HG03342 (cell line): ENCODE measurements at regions not wholly inside any gene's neighbourhood (a gene's known extent, or its start where the extent isn't known, plus 50 kb on each side); places are given as distances from the start of the nearest gene placed in this dataset.
"Not testable (repeated sequence)": the region's sequence is repeated elsewhere in the genome, so short reads cannot be mapped to it uniquely, and the experiment has no call there.

Experiments
- ATAC-seq: cut with Tn5 transposase; IDR thresholded peaks from one replicate; pipeline ENCODE4 v1.9.1; 2021; ENCODE audit warnings: mild to moderate bottlenecking, moderate library complexity; ENCODE audit not compliant: unreplicated experiment

- no peak for ATAC-seq
Observed at GRCh38 chr20:40955326-40955725, 73.3 kb upstream of the TOP1 start.

GRCh38 chr20:40955826-40956225, 72.8 kb upstream of the TOP1 start:
- ATAC-seq, result not testable (repeated sequence)

- ATAC-seq, result no peak
Observed at GRCh38 chr20:40956542-40957264, 71.9 kb upstream of the TOP1 start.

GRCh38 chr20:40957265-40957760, 71.3 kb upstream of the TOP1 start:
- ATAC-seq, result no peak

GRCh38 chr20:40958598-40958997, 70.0 kb upstream of the TOP1 start:
- ATAC-seq, result no peak

- no peak for ATAC-seq
Observed at GRCh38 chr20:40959325-40960092, 69.1 kb upstream of the TOP1 start.

GRCh38 chr20:40960101-40960500, 68.5 kb upstream of the TOP1 start:
- ATAC-seq, result no peak

GRCh38 chr20:40960521-40960956, 68.1 kb upstream of the TOP1 start:
- no peak for ATAC-seq

- no peak for ATAC-seq
Observed at GRCh38 chr20:40961176-40961575, 67.4 kb upstream of the TOP1 start.

- ATAC-seq, result no peak
Observed at GRCh38 chr20:40961686-40962640, 66.7 kb upstream of the TOP1 start.

- peak; percentile 72 for ATAC-seq
Observed at GRCh38 chr20:40962733-40963504, 65.7 kb upstream of the TOP1 start.

GRCh38 chr20:40963505-40963845, 65.1 kb upstream of the TOP1 start:
- no peak for ATAC-seq

GRCh38 chr20:40965671-40966070, 63.0 kb upstream of the TOP1 start:
- ATAC-seq, result no peak

GRCh38 chr20:40966103-40966502, 62.5 kb upstream of the TOP1 start:
- ATAC-seq, result no peak

- no peak for ATAC-seq
Observed at GRCh38 chr20:40966516-40967185, 62.0 kb upstream of the TOP1 start.

- ATAC-seq, result no peak
Observed at GRCh38 chr20:40967700-40968099, 60.9 kb upstream of the TOP1 start.

GRCh38 chr20:40968816-40969562, 59.6 kb upstream of the TOP1 start:
- ATAC-seq, result peak; percentile 58

- ATAC-seq, result no peak
Observed at GRCh38 chr20:40970218-40970617, 58.4 kb upstream of the TOP1 start.

GRCh38 chr20:40977218-40977617, 51.4 kb upstream of the TOP1 start:
- no peak for ATAC-seq
